HG02852 (cell line): ENCODE measurements at regions not wholly inside any gene's neighbourhood (a gene's known extent, or its start where the extent isn't known, plus 50 kb on each side); places are given as distances from the start of the nearest gene placed in this dataset.
"Not testable (repeated sequence)": the region's sequence is repeated elsewhere in the genome, so short reads cannot be mapped to it uniquely, and the experiment has no call there.

Experiments used
- ATAC-seq: cut with Tn5 transposase; IDR thresholded peaks from one replicate; pipeline ENCODE4 v1.9.1; 2021; ENCODE audit warnings: mild to moderate bottlenecking, moderate library complexity; ENCODE audit not compliant: unreplicated experiment

DNA sequence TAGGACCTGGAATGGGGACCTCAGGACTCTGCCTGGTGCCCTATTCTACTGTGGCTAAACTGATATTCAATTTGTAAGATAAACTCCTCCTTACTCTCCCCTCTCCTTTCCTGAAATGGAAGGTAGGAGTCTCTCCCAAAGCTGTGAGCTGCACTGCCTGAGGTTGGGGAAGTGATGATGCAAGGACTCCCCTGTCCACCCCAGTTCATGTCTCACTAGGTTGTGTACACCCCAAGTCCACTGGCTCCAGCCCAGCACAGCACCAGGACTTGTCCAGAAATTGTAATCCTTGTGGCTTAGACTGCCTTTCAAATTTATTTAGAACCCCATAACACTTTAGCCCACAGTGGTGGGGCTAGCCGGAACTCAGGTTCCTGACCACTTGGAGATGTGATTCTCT, 247.2 kb upstream of the CTBP2 start:
- ATAC-seq: no peak

DNA sequence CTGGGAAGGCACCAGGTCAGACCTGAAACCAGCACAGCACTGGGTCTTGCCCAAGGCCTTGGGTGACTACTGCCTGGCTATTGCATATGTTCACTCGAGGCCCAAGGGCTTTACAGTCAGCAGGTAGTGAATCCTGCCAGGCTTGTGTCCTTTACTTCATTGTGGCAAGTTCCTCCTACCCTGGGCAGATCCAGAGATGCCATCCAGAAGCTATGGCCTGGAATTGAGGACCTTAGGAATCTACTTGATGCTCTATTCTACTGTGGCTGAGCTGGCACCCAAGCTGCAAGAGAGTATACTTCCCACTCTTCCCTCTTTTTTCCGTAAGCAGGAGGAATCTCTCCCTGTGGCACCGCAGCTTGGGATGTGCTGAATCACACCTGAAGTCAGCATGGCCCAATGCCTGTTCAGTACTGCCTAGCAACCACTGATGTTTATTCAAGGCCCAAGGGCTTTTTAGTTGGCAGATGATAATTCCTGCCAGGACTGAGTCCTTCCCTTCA, 246.7 kb upstream of the CTBP2 start:
- no peak for ATAC-seq

DNA sequence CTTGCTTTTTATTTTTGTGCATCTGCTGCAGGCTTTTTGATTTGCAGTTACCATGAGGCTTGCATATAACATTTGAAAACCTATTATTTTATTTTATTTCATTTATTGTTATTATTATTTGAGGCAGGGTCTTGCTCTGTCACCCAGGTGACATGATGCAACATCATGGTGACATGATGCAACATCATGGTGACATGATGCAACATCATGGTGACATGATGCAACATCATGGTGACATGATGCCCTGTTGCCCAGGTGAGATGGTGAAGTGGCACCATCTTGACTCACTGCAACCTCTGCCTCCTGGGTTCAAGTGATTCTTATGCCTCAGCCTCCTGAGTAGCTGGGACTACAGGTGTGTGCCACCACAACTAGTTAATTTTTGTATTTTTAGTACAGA, 244.5 kb upstream of the CTBP2 start:
- ATAC-seq: not testable (repeated sequence)

DNA sequence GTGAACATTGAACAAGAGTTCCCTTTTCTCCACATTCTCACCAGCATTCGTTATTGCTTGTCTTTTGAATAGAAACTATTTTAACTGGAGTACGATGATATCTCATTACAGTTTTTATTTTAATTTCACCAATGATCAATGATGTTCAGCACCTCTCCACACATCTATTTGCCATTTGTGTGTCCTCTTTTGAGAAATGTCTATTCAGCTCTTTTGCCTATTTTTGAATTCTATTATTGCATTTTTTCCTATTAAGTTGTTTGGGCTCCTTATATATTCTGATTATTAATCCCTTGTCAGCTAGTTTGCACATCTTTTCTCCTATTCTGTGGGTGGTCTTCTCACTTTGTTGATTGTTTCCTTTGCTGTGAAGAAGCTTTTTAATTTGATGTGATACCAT, 241.1 kb upstream of the CTBP2 start:
- no peak for ATAC-seq

DNA sequence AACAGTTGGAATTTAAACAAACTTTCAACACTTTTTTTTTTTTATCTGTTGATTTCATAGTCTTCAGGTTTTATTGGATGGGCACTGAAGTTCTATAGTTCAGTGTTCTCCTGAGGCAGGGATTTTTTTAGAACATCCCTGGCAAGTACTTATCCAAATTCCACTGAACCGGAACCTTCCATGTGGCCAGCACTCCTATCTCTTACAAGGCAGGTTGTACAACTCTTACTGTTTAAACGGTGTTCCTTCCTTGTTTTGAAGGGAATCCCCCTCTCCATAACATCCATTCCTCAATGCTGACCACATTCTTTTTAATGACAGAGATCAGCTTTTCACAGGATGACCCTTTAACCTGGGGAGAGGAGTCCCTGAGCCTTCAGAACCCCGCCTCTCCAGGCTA, 238.9 kb upstream of the CTBP2 start:
- ATAC-seq: no peak

DNA sequence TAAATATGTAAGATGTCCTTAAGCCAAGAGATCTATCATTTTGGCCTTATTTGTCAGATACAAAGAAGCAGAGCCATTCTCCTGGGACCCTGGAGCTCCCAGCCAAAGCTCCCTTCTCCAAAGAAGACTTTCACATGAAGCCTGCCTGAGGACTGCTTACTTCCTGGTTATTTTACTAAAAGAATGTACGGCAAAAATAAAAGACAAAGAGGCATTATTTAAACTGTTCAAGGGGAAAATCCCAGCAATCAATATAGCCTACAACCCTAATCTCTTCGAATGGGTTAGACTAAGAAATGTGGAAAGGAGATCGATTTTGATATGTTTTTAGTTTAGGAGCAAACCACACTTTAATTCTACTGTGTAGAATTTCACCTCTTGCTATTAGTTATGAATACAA, 237.9 kb upstream of the CTBP2 start:
- no peak for ATAC-seq

DNA sequence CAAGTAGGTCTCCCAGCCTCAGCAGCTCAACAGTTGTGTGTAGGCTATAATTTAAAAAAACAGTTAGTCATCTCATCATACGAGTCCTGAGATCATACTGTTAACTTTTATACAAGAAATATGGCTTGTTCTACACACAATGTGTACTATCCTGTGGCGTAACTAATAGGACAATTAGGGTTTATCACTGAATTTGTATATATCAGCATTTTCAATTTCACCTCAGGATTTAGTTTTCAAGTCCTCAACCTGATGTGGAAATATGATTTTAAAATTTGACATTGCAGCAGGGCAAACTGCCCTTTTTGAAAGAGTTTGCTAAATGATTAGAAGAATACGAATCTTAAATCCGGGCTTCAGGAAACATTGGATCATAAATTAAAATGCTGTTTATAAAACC, 237.2 kb upstream of the CTBP2 start:
- ATAC-seq: no peak

DNA sequence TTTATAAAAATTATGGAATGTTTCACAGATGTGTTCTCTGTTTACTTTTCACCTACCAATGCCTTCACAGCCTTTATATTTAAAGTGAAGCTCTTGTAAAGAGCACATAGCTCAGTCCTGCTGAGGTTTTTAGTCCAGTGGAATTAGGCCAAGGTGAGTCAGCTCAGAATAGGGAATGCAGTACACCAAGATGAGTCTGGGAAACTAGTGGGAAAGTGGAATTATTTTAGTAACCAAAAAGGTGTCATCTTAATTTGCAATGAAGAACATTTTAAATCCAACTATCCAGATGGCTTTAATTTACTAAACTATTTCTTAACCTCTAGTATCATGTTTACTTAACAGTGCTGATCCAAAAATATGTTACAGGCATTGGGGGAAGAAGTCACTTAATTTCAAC, 236.3 kb upstream of the CTBP2 start:
- ATAC-seq: no peak

DNA sequence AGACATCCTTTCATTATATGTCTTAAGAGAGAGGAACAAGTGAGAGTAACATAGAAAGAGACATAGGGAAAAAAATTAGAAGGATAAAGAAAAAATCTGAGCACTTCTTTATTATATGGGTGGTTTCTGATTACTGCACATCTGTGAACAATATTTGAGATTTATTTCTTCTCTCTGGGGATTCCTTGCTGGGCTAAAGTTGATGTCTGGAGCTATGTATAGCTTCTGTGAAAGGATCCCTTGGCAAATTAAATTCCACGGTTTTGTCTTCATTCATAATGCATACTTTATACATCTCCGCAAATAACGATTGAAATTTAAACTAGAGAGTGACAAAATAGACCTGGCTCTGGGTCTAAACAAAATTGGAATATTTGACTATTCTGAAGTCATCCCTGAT, 232.2 kb upstream of the CTBP2 start:
- no peak for ATAC-seq

DNA sequence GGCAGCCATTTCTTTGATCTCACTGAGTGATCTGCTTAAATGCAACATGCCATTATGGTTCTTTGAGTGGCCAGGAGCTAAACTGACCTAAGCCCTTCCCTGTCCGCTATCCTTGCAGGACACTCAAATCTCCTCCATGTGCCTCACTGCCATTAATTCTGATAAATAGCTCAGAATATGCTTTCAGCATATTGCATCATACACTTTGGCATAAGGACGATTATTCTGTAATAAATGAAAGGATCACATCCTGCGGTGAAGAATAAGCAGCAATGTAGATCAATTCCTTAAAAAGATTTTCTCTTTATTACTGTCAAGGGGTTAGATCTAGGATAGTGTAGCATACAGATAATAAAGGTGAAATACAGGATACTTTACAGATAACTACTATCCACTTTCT, 231.8 kb upstream of the CTBP2 start:
- ATAC-seq: no peak

DNA sequence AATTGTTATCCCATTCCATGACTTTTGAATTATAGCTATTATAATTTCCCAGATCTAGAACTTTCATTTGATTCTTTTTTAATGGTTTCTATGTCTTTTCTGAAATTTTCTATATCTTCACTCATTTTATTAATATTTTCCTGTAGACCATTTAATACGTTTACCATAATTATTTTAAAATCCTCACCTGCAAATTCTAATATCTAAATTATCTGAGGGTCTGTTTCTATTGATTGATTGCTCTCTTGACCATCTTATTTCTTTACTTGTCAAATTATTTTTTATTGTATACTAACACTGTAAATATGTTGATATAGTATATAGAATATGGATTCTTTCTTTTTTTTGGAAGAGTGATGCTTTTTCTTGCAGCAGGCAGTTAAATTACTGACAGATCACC, 229.3 kb upstream of the CTBP2 start:
- no peak for ATAC-seq

DNA sequence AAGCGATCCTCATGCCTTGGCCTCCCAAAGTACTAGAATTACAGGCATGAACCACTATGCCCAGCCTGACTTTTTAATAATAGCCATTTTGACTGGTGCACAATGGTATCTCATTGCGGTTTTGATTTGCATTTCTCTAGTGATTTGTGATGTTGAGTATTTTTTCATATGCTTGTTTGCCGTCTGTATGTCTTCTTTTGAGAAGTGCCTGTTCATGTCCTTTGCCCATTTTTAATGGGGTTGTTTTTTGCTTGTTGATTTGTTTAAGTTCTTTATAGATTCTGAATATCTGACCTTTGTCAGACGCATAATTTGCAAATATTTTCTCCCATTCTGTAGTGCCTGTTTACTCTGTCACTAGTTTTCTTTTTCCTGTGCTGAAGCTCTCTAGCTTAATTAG, 219.2 kb upstream of the CTBP2 start:
- ATAC-seq: no peak

DNA sequence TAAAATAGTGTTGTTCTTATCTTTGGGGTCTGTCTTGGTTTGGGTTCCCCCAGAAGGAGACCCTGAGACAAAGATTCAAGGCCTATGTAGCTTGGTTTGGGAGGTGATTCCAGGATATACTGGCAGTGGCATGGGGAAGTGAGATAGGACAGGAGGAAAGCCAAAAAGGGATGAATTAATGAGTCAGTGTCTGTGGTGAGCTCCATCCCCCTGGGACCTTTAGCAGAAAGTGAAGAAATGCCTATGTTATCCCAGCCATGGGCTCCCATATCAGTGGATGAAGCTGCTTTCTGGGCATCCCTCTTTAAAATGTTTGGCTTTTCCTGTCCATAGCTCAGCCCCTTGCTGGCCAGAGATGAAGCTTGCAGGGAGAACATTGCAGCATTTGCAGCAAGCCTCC, 217.0 kb upstream of the CTBP2 start:
- ATAC-seq: no peak

DNA sequence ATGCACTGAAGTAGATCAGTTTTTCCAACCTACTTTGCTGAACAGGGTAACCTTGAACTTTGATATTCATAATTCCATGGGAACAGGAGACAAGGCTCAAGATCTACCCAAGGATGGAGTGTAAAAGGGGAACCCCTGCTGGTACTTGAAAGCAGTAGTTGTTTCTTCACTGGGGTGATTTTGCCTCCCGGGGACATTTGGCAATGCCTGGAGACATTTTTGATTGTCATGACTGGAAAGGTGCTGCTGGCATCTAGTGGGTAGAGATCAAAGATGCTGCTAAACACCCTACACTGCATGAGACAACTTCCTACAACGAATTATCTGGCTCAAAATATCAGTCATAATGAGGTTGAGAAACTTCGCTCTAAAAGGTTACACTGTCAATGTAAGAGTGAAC, 214.8 kb upstream of the CTBP2 start:
- ATAC-seq: no peak

DNA sequence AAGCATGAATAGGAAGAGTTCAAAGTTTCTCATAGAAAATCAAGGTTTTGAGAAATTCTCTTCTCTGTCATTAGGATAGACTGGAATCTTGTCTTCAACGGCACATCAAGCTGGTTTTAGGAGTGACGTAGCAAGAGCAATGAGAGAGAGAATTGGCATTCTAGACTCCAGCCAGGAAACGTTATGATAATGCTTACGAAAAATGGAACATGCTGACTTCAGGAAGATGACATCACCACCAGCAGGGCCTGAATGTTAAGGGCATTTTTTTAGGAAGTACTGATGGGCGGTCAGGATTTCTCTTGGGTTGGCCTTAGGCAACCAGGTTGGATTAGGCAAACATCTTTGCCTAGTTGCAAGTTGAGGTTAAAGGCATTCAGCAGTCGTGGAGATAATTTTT, 213.2 kb upstream of the CTBP2 start:
- no peak for ATAC-seq

DNA sequence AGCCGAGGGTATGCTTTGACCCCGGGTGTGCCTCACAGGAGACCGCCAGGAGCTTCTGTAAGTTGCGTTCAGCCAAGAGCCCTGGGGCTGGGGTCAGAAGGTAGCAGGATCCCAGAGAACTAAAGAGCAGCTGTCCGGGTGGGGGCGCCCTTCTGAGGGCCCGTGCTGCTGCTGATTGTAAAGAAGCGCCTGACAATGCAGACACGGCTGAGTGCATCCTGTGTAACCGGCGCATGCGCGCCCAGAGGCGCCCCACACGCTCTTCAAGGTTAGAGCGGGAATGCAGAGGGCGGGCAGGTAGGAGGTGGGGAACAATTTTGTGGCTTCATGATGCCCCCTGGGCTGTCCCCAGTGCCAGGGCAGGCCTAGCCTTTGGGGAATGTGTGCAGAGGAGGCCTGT, 210.2 kb upstream of the CTBP2 start:
- ATAC-seq: no peak

DNA sequence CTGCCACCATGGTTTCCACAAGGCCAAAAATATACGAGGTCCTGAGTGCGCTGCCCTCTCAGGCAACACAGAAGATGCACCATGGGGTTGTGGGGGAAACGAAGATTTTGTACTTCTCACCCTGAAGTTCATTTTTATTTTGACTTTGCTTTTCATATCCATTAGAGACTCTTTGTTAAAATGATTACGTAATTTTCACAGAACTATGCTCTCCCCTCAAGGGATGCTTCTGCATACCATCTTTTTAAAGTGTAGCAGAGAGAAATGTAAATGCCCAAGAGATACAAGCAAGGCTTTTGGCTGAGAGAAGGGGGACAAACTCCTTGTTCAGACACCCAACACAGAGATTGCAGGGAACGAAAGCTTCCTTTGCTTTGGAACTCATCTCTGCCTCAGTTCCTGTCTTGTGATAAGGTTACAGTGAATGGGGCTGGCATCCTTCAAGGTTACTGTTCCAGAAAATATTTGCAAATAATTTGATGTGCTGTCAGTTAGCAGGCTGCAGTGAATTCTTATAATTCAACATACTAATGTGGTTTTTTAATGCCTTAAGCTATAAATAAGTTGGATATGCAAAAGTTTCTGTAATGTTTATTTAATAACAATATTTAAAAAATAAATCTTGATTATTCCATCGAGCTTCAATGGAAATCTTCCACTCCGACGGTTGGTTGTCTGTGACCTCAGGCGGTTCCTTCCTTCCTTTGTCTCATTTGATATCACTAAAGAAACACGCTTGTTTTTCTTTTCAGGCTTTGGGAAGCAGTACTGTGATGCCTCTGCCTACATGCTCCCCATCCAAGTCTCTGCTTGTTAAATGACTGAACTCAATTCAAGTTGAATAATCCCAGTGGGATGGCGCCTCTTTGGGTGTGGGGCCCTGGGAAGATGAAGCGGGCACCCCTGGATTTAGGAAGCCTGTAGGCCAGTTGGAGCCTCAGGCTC, 209.3 kb upstream of the CTBP2 start:
- no peak for ATAC-seq

DNA sequence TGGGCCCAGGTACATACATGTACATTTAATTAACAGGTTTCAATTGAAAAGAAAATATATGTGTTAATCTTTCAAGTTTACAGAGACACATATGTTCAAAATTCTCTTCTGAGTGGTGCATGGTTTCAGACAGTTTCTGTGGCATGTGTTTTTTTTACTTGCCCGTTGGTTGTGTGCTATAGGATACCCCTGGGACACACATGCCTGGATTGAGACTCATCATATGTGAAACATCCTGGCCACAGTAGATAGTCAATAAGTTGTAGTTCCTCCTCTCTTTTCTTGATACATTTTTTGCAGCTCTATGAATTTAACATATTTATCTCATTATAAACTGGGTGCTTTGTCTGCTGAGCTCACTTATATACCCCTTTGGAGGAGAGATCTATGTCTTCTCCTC, 207.8 kb upstream of the CTBP2 start:
- no peak for ATAC-seq

DNA sequence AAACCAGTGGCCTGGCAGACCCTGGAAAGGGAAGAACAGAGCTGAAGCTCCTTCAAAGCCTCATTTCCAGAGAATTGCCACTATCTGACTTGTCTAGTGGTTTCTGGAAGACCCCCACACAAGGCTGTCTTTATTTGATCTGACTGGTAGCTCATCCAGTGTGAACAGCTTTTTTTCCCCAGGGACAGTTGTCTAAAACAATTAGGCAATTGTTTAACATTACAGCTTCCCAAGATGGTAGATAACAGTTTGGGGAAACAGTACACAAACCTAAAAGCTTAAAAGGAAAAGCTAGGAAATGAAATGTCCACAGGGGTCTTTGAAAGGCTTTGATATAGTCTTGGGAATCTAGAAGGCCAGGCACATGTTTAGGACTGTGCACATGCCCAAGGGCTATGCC, 203.4 kb upstream of the CTBP2 start:
- no peak for ATAC-seq

DNA sequence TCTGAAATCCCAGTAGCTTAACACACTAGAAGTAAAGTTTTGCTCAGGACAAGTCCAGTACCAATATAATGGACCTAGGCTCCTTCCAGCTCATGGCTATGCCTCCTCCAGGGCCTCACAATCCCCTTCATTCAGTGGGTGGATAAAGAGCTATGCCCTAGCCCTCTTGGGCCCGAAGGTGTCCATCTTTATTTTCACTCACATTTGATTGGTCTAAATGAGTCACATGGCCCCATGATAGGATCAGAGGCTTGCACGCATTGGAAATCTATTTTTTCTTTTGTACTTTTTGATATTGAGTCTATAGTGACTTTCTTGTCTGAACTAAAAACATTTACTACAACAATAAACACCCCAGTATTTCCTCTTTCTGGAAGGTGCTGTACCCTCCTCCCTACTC, 202.6 kb upstream of the CTBP2 start:
- ATAC-seq: no peak

DNA sequence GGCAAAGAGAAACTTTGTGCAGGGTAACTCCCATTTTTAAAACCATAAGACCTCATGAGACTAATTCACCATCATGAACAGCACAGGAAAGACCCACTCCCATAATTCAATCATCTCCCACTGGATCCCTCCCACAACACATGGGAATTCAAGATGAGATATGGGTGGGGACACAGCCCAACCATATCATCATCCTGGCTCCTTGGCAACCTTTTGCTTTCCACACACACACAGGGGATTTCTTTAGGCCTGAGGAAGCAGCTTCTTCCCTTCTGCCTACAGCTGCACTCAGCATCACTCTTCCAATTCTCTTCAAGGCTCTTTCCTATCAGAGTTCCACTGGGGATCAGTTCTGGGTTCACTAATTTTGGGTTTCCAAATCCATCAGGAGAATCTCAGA, 199.0 kb upstream of the CTBP2 start:
- ATAC-seq: no peak

DNA sequence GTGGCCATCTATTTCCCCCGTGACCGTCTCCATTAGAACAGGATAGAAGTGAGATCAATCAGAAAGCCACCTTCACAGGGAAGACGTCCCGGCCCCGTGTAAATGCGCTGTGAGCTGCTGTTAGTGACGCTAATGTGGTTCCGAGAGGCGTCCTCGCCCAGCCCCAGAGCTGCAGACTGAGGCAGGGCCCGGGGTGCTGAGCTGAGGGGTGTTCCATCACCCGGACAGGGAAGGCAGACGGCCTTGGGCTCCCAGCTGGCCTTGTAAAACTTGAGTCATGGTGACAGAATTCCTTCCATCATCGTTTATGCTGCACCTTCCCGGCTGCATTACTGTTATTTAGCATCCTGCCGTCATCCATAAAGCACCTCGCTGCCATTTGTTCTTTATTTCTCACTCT, 195.3 kb upstream of the CTBP2 start:
- no peak for ATAC-seq

DNA sequence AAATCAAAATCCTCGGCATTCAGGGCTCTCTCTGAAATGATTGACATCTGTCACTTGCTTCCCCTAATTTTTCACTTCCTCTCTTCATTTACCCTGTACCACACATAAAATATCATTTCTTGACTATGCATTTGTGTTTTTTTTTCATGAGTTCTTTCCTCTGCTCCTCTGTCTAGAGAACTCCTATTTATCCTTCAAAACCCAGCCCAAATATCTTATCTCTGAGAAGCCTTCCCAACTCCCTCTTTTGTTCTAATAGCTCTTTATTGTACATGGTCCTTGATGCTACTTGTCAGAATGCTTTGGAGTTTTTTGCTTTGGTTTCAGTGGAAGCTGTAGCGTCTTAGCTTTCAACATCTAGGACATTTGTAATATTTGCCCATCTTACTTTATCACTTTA, 190.2 kb upstream of the CTBP2 start:
- no peak for ATAC-seq
